Activated CD8-positive, alpha-beta memory T cell treated with anti-CD3 and anti-CD28 coated beads, Interleukin-2, amount 50 U/mL, for 4 hours (primary cell): ENCODE measurements at regions not wholly inside any gene's neighbourhood (a gene's known extent, or its start where the extent isn't known, plus 50 kb on each side); places are given as distances from the start of the nearest gene placed in this dataset.

ENCODE experiments used
- DNase-seq: peaks from one replicate; pipeline ENCODE4 v3.0.0-alpha.2; 2020

GRCh38 chr2:16288371-16289112 lies 348.2 kb downstream of the MYCN start:
- DNase-seq: no peak

- no peak for DNase-seq
Observed at GRCh38 chr2:16287831-16288230, 347.5 kb downstream of the MYCN start.

DNA sequence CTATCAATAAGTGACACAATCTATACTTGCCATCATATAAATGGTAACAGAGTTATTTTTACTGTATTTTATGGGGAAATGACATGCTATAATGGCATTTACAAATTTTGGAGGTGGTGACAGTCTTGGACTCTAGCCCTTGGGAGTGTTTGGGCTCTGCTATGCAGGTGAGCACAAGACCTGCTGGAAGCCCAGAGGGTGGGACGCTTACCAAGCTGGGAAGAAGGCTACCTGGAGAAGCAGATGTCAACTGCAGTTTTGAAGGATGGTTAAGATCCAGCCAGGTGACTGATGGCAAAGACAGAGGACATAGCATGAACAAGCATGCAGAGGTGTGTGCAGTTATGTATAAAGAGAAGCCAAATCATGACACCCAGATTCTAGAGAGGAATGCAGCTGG lies 346.9 kb downstream of the MYCN start:
- DNase-seq: no peak

DNA sequence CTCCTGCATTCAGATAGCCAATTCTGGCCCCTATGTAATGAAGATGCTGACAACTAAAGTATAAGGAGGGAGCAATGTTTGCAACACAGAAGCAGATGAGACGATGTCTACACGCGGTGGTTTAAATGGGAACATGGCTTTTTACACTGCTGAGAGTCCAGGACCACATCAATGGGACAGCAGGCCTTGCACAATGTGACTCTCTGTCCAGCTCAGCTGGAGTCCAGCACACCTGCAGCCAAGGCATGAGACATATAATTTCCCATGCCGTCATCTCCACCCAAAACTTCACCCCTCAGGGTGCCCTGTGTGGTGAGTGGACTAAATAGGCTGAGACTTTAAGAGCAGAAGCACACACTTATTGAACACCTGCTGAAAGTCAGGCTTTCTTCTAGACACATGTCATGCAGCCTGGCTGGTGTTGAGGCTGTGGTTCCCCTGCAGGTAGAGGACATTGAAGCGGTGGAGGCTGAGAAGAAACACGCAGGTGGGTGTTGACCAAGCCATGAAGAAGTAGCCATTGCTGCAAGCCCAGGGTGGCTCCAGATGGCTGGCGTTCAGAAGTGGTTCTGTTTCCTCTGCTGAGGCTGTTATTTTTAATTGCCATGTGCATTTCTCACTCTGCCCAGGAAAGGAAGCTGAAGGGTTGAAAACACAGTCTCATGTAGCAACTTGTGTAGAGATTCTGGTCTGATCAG lies 345.6 kb downstream of the MYCN start:
- no peak for DNase-seq

GRCh38 chr2:16284941-16285625 lies 344.7 kb downstream of the MYCN start:
- DNase-seq: no peak

DNA sequence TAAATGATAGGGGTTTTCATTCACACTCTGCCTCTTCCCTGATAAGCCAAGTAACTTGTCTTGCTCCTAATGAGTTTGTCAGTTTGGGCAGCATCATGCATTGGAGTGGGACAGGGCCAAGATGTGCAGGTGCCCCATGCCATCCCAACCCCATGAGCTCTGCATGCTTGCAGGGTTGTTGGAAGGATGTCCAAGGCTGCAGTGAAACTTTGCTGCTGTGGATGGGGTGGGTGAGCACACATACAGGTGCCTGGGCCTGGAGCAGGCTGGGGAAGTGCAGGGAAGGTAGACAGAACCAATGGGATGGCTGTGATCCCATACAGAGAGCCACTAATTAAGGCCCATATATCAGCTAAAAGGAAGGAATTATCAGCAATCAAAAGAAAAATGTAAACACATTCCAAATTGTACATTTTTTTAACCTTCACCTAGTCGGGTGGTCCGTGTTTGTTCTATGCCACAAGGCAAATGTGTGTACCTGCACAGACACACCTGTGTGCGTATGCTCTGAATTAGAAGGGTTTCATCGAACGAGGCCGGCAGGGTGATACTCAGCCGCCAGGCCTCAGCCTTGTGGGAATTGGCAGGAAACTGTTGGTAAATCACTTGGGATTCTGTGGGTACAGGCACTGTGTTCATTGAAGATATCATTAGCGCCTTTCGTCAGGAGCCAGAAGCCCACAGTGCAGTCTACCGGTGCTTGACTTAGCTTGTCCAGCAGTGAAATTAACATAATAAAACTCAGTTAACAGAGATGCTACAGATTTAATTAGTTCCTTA lies 342.9 kb downstream of the MYCN start:
- DNase-seq: no peak

DNA sequence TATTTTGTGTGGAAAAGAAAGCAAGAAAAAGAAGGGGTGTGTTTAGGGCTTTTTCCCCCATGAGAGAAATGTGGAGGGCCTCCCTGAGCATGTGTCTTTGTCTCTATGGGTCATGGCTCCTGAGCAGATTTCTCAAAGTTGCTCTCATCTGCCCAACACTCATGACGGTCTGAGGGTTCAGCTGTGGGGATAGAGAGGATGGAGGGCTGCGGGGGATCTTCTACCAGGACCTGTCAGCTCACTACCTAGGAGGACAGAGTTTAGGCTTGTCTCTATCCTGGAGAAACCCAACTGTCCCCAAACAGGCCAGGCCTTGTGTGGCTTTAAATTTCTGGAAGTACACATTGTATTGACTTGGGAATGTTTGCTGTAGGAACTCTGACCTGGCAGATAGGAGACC lies 342.2 kb downstream of the MYCN start:
- DNase-seq: no peak

- DNase-seq: no peak
Observed at GRCh38 chr2:16281451-16282335, 341.3 kb downstream of the MYCN start.

DNA sequence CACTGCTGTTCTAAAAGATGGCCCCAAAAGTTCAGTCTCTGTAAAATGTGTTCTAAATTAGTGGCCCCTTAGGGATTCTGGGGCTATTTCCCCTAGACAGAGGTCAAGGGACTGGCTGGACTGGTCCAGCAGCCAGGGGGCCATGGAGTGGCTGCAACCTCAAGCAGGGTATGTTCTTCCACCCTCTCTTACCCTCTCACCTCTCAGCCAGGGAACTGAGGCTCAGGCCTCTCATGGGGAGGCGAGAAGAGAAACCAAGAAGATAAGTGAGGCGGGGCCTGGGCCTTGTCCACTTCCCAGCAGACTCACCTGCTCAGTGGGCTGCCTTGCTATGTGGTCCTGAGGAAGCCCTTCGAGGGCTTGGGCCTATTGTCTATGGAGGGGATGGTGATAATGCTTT lies 339.7 kb downstream of the MYCN start:
- DNase-seq: no peak

GRCh38 chr2:16279641-16280040 lies 339.3 kb downstream of the MYCN start:
- DNase-seq: no peak

GRCh38 chr2:16279201-16279570 lies 338.8 kb downstream of the MYCN start:
- DNase-seq: no peak

DNA sequence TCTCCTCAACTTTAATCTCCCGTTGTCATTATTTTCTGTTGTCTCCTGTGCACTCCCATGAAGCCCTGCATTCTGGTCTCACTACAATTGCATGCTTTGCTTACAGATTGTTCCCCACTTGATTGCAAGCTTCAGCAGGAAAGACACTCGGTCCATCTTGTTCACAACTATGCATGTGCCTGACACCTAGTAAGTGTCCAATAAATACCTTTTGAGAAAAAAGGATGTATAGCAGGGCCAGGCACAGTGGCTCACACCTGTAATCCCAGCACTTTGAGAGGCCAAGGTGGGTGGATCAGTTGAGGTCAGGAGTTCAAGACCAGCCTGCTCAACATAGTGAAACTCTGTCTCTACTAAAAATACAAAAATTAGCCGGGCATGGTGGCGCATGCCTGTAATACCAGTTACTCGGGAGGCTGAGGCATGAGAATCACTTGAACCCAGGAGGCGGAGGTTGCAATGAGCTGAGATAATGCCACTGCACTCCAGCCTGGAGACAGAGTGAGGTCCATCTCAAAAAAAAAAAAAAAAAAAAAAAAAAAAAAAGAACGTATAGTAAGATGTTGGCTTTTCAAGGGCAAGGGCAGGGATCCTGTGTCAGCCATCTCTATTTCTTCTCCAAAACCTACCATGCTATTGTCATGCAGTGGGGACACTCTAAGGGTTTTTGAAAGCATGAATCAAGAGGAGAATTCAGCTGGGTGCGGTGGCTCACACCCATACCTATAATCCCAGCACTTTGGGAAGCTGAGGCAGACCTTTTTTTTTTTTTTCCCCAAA lies 338.3 kb downstream of the MYCN start:
- DNase-seq: no peak

GRCh38 chr2:16277117-16277516 lies 336.8 kb downstream of the MYCN start:
- DNase-seq: no peak

DNA sequence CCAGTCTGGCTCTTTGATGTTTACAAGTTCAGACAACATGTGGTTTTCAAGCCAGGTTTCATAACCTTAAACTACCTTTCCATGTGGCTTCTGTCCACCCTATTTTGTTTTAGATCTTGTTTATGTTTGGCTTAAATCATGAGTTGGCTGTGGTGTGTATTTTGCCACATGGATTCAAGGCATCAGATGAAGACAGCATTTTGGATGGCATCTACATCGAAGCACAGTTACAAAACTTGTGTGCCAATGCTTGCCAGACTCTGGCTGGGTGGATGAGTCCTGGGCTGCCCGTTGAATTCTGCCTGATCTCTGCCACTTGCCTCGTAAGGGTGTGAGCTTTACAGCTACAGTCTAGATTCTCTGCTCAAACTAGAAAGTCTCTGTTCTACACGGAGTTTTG lies 335.3 kb downstream of the MYCN start:
- no peak for DNase-seq

- no peak for DNase-seq
Observed at GRCh38 chr2:16275131-16275530, 334.8 kb downstream of the MYCN start.

DNA sequence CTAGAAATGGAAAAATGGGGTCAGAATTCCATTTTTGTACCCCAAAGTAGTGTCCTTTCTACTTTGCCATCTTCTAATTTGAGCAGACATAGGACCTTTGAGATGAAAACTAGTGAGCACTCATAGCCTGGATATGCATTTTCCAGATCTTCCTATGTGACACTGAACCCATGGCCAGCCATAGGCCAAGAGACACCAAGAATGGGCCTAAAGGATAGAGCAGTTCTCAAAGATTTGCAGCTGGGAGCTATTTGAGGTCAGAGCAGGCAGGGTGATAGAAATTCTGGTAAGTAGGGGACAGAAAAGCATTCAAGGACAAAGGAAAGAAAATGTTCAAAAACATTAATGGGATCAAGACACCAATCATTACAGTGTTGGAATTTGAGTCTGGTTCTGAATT lies 332.8 kb downstream of the MYCN start:
- no peak for DNase-seq

DNA sequence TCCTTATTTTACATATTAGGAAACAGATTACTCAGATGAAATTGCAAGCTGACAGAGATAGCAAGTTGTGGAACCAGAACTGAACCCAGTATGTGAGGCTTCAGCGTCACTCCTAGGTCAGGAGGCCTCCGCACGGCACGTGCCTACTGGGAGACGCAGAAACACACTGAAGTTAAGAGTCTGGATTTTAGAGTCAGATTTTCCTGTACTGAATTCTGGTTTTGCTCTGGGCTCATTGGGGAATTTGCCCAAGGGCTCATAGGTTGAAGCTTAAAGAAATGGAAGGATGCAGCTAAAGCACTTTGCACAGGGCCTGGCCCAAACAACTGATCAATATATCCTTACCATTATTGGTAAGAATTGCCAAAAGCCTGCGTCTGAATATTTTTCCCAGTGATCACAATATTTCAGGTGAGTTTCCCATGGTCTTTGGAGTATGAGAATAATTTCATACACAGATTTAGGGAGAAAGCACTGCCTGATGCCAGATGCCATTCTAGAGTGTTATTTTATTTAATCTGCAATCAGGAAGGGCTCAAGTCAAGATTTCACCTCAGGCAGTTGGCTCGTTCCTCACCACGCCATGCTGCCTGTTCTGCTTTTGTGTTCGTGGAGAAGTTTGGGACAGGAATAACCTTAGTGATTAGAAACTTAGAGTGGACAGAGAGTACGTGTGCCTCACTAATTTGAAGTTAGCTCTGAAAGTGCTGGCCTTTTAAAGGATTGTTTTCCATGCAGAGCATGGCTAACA lies 331.9 kb downstream of the MYCN start:
- no peak for DNase-seq

GRCh38 chr2:16271231-16271896 lies 331.0 kb downstream of the MYCN start:
- no peak for DNase-seq

- no peak for DNase-seq
Observed at GRCh38 chr2:16270441-16270840, 330.1 kb downstream of the MYCN start.
